GM12891 (cell line): ENCODE measurements at regions not wholly inside any gene's neighbourhood (a gene's known extent, or its start where the extent isn't known, plus 50 kb on each side); places are given as distances from the start of the nearest gene placed in this dataset.
"Not testable (repeated sequence)": the region's sequence is repeated elsewhere in the genome, so short reads cannot be mapped to it uniquely, and the experiment has no call there.

ENCODE experiments used
- PAX5 ChIP-seq: IDR thresholded peaks from 2 replicates; pipeline ENCODE4 v1.6.1; 2011; ENCODE audit warnings: low read length, moderate library complexity, mild to moderate bottlenecking; ENCODE audit not compliant: insufficient read depth, severe bottlenecking
- POLR2A ChIP-seq: IDR thresholded peaks from 2 replicates; pipeline ENCODE4 v1.6.1; 2011; ENCODE audit warnings: low read depth, low read length, control low read depth
- POLR2AphosphoS5 ChIP-seq: IDR thresholded peaks from 2 replicates; pipeline ENCODE4 v1.6.1; 2011; ENCODE audit warnings: low read depth, low read length, control low read depth
- TAF1 ChIP-seq: IDR thresholded peaks from 2 replicates; pipeline ENCODE4 v1.6.1; 2011; ENCODE audit warnings: low read depth, low read length, control low read depth

GRCh38 chrX:823073-823472 lies 192.5 kb downstream of the SHOX start:
- not testable (repeated sequence) for TF ChIP-seq PAX5, TAF1, POLR2A, POLR2AphosphoS5
